ENCODE measurements at regions not wholly inside any gene's neighbourhood (a gene's known extent, or its start where the extent isn't known, plus 50 kb on each side); places are given as distances from the start of the nearest gene placed in this dataset.
A peak's percentile ranks its signal among the peaks of the same experiment; 100 is the strongest.
"Not testable (repeated sequence)": the region's sequence is repeated elsewhere in the genome, so short reads cannot be mapped to it uniquely, and the experiment has no call there.

DNA sequence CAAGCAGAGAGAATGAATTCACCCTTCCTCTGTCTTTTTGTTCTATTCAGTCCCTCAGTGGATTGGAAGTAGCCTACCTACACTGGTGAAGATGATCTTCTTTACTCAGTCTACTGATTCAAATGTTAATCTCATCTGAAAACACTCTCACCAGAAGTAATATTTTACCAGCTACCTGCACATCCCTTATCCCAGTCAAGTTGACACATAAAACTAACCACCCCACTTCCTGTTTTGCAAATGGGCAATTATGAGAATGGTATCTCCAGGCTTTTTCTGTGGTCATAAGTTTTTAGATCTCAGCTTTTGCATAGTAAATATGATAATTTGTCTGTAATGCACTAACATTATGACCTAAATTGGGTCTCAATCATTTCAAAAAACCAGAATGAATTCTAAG, 228.8 kb upstream of the ECI2 start:
- Histone ChIP-seq H3K36me3 (ENCODE audit: control insufficient read depth, insufficient read depth, low read length) (no peaks in the 10 kb centered on the region), H3K27ac (ENCODE audit: low read depth, low read length) (no peak overlapping the region), H3K4me3 (ENCODE audit: low read depth, low read length) (no peak overlapping the region), H3K27me3 (ENCODE audit: control insufficient read depth, insufficient read depth, low read length) (no peaks in the 10 kb centered on the region), H3K4me1 (ENCODE audit: control insufficient read depth, insufficient read depth, low read length) (peaks cover 12% of the 10 kb centered on the region), H3K9me3 (ENCODE audit: control insufficient read depth, insufficient read depth, low read length) (no peaks in the 10 kb centered on the region)
- no peak for DNase-seq (ENCODE audit: low read depth in 4 of 6, low spot score in 6 of 6)

- H3K27me3 ChIP-seq (ENCODE audit: control insufficient read depth, insufficient read depth, low read length): no peaks in the 10 kb centered on the region
- no peaks in the 10 kb centered on the region for H3K36me3 ChIP-seq (ENCODE audit: control insufficient read depth, insufficient read depth, low read length)
- WGBS (ENCODE audit: insufficient coverage): 72% methylated on average over 2 of the region's 6 CpGs
- no peaks in the 10 kb centered on the region for H3K9me3 ChIP-seq (ENCODE audit: control insufficient read depth, insufficient read depth, low read length)
- peaks cover 17% of the 10 kb centered on the region for H3K4me1 ChIP-seq (ENCODE audit: control insufficient read depth, insufficient read depth, low read length)
- DNase-seq (ENCODE audit: low read depth in 4 of 6, low spot score in 6 of 6): no peak
- H3K27ac ChIP-seq (ENCODE audit: low read depth, low read length): no peak overlapping the region
- no peak overlapping the region for H3K4me3 ChIP-seq (ENCODE audit: low read depth, low read length)
Measured at GRCh38 chr6:4363656-4364055, 228.3 kb upstream of the ECI2 start.

- H3K4me1 ChIP-seq (ENCODE audit: control insufficient read depth, insufficient read depth, low read length): peaks cover 22% of the 10 kb centered on the region
- no CpG with 5 or more reads among the region's 4 CpGs for WGBS (ENCODE audit: insufficient coverage)
- H3K36me3 ChIP-seq (ENCODE audit: control insufficient read depth, insufficient read depth, low read length): no peaks in the 10 kb centered on the region
- H3K27me3 ChIP-seq (ENCODE audit: control insufficient read depth, insufficient read depth, low read length): no peaks in the 10 kb centered on the region
- H3K27ac ChIP-seq (ENCODE audit: low read depth, low read length): no peak overlapping the region
- DNase-seq (ENCODE audit: low read depth in 4 of 6, low spot score in 6 of 6): no peak
- H3K9me3 ChIP-seq (ENCODE audit: control insufficient read depth, insufficient read depth, low read length): no peaks in the 10 kb centered on the region
- no peak overlapping the region for H3K4me3 ChIP-seq (ENCODE audit: low read depth, low read length)
Measured at GRCh38 chr6:4362326-4362725, 227.0 kb upstream of the ECI2 start.

DNA sequence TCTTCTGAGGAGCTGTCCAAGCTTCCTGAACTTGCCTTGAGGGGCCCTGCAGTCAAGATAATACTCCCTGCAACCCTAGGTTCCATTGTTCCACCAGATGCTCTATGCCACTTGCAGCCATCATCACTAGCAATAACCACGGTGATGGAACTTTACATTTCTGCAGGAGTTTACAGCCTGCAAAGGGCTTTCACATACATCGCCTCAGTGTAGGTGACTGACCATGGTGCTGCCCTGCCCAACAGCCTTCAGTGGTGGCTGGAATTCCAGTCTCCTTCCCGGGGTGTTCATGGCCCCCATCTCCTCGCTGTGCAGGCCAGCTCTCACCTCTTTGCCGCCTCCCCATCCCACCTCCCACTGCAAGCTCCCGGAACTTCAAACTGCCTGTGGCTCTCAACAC, 225.5 kb upstream of the ECI2 start:
- Histone ChIP-seq H3K27ac (ENCODE audit: low read depth, low read length) (no peak overlapping the region), H3K4me3 (ENCODE audit: low read depth, low read length) (no peak overlapping the region), H3K27me3 (ENCODE audit: control insufficient read depth, insufficient read depth, low read length) (no peaks in the 10 kb centered on the region), H3K9me3 (ENCODE audit: control insufficient read depth, insufficient read depth, low read length) (no peaks in the 10 kb centered on the region), H3K36me3 (ENCODE audit: control insufficient read depth, insufficient read depth, low read length) (no peaks in the 10 kb centered on the region), H3K4me1 (ENCODE audit: control insufficient read depth, insufficient read depth, low read length) (peaks cover 13% of the 10 kb centered on the region)
- WGBS (ENCODE audit: insufficient coverage): 92% methylated on average over 6 of the region's 6 CpGs
- DNase-seq (ENCODE audit: low read depth in 4 of 6, low spot score in 6 of 6): no peak

DNA sequence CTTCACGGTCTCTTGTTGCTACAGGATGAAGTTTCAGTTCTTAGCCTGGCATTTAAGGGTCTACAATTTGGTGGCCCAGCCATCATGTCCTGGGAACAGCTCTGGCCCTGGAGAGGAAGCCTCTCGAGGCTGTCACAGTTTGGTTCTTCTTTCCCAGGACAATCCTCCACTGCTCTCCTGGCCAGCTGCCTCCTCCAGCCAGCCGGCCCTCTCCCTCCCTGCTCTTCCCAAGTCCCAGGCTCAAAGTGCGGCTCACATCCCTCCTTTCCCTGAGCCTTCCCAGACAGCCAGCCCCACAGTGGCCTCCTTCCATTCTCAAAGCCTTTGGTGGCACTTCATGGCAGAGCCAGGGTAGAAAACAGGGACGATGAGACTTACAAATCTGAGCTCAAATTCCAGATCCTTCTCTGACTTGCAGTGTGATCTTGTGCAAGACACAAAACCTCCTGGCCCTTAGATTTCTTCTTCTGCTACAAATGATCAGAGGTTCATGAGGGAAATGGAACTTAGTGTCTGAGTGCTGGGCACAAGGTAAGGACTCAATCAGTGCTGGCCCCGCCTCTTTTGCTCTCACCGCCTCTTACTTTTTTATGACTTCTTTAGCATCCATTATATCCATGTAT, 223.8 kb upstream of the ECI2 start:
- Histone ChIP-seq H3K9me3 (ENCODE audit: control insufficient read depth, insufficient read depth, low read length) (no peaks in the 10 kb centered on the region), H3K27me3 (ENCODE audit: control insufficient read depth, insufficient read depth, low read length) (no peaks in the 10 kb centered on the region), H3K4me1 (ENCODE audit: control insufficient read depth, insufficient read depth, low read length) (peaks cover 13% of the 10 kb centered on the region), H3K27ac (ENCODE audit: low read depth, low read length) (no peak overlapping the region), H3K4me3 (ENCODE audit: low read depth, low read length) (no peak overlapping the region), H3K36me3 (ENCODE audit: control insufficient read depth, insufficient read depth, low read length) (no peaks in the 10 kb centered on the region)
- WGBS (ENCODE audit: insufficient coverage): 64% methylated on average over 5 of the region's 7 CpGs
- no peak for DNase-seq (ENCODE audit: low read depth in 4 of 6, low spot score in 6 of 6)

DNA sequence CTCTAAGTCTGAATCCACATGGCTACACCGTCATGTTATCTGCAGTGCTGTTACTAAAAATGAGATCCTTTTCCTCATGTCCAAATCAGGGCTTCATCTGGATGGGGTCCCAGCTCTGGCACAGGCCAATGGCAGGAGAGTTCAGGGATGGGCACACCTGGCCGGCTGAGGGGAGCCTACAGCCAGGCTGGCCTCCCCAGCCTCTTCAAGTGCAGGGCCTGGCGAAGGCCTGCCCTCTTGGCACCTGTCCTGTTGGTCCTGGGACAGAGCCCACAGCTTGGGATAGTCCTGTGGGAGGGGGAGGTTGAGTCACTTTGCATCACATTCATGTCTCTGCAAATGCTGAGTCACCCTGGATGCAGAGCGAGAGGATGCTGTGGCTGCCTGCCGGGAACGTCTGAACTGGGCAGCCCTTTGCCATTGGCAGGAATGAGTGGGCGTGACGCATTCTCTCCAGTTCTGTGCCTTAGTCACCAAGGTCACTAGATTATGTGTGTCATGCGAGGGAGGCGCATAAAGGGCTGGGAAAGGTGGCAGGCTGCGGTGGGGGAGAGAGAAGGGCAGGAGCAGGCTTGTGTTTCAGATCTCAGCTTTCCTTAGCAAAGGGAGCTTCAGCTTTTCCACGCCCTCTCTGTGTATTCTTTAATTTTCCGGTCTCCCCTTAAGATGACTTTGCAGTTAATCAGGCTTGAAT, 223.2 kb upstream of the ECI2 start:
- Histone ChIP-seq H3K27me3 (ENCODE audit: control insufficient read depth, insufficient read depth, low read length) (no peaks in the 10 kb centered on the region), H3K27ac (ENCODE audit: low read depth, low read length) (no peak overlapping the region), H3K36me3 (ENCODE audit: control insufficient read depth, insufficient read depth, low read length) (no peaks in the 10 kb centered on the region), H3K4me1 (ENCODE audit: control insufficient read depth, insufficient read depth, low read length) (peaks cover 13% of the 10 kb centered on the region), H3K4me3 (ENCODE audit: low read depth, low read length) (no peak overlapping the region), H3K9me3 (ENCODE audit: control insufficient read depth, insufficient read depth, low read length) (no peaks in the 10 kb centered on the region)
- WGBS (ENCODE audit: insufficient coverage): 52% methylated on average over 11 of the region's 13 CpGs
- peak in 2 of 6 donors; percentile 48 to 74 for DNase-seq (ENCODE audit: low read depth in 4 of 6, low spot score in 6 of 6)

GRCh38 chr6:4357660-4358152, 222.3 kb upstream of the ECI2 start:
- H3K36me3 ChIP-seq (ENCODE audit: control insufficient read depth, insufficient read depth, low read length); H3K4me3 ChIP-seq (ENCODE audit: low read depth, low read length); DNase-seq (ENCODE audit: low read depth in 4 of 6, low spot score in 6 of 6); H3K9me3 ChIP-seq (ENCODE audit: control insufficient read depth, insufficient read depth, low read length); H3K27me3 ChIP-seq (ENCODE audit: control insufficient read depth, insufficient read depth, low read length); H3K27ac ChIP-seq (ENCODE audit: low read depth, low read length): not testable (repeated sequence)
- peaks cover 13% of the 10 kb centered on the region for H3K4me1 ChIP-seq (ENCODE audit: control insufficient read depth, insufficient read depth, low read length)
- WGBS (ENCODE audit: insufficient coverage): no CpG with 5 or more reads among the region's 3 CpGs

DNA sequence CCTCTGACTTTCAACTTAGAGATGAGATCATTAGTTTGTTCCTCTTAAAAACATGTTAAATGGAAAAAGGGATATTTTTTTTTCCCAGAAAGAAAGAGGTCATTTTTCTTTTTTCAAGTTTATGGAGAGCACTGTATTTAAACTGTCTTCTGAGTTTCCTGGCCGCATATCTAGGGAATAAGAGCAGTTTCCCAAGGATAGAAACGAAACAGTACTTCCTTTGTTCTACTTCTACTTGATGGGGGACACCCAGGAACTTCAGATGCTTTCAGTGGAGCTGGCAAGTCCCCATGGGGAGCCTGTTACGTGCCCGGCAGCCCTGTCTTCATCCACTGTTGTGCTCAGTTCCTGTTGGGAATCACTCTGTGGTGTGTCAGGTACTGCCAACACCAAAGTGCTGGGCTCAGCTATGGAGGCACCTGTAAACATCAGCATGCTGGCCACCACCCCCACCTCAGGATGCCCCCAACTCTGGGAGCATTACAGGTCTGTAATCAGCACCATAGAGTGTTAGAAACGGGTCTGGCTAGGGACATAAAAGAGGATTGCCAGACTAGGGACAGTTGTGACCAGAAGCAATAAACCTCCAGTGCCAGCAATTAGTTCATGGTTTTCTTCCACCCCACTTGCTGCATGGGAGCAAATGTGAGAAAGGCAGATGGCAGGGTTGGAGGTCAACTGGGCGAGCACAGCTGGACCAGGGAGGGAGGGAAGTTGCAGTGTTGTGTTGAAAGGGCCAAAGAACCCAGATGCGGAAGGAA, 221.7 kb upstream of the ECI2 start:
- WGBS (ENCODE audit: insufficient coverage): 38% methylated on average over 5 of the region's 7 CpGs
- Histone ChIP-seq H3K4me3 (ENCODE audit: low read depth, low read length) (no peak overlapping the region), H3K27ac (ENCODE audit: low read depth, low read length) (no peak overlapping the region), H3K27me3 (ENCODE audit: control insufficient read depth, insufficient read depth, low read length) (no peaks in the 10 kb centered on the region), H3K36me3 (ENCODE audit: control insufficient read depth, insufficient read depth, low read length) (no peaks in the 10 kb centered on the region), H3K9me3 (ENCODE audit: control insufficient read depth, insufficient read depth, low read length) (no peaks in the 10 kb centered on the region), H3K4me1 (ENCODE audit: control insufficient read depth, insufficient read depth, low read length) (peaks cover 18% of the 10 kb centered on the region)
- peak in 1 of 6 donors; percentile 36 for DNase-seq (ENCODE audit: low read depth in 4 of 6, low spot score in 6 of 6)

GRCh38 chr6:4355241-4355640, 219.9 kb upstream of the ECI2 start:
- Histone ChIP-seq H3K27ac (ENCODE audit: low read depth, low read length) (no peak overlapping the region), H3K4me1 (ENCODE audit: control insufficient read depth, insufficient read depth, low read length) (peaks cover 24% of the 10 kb centered on the region), H3K27me3 (ENCODE audit: control insufficient read depth, insufficient read depth, low read length) (no peaks in the 10 kb centered on the region), H3K4me3 (ENCODE audit: low read depth, low read length) (no peak overlapping the region), H3K36me3 (ENCODE audit: control insufficient read depth, insufficient read depth, low read length) (no peaks in the 10 kb centered on the region), H3K9me3 (ENCODE audit: control insufficient read depth, insufficient read depth, low read length) (no peaks in the 10 kb centered on the region)
- no peak for DNase-seq (ENCODE audit: low read depth in 4 of 6, low spot score in 6 of 6)
- 78% methylated on average over 4 of the region's 5 CpGs for WGBS (ENCODE audit: insufficient coverage)

Data from spinal cord (tissue), 9 donors.